SU-DHL-6 (cell line): ENCODE measurements at regions not wholly inside any gene's neighbourhood (a gene's known extent, or its start where the extent isn't known, plus 50 kb on each side); places are given as distances from the start of the nearest gene placed in this dataset.

ENCODE experiments used
- H2AFZ ChIP-seq: fragments of 200-600 bp; sonication (generic); 2 replicates; pipeline ENCODE4 v1.6.1; 2014; ENCODE audit warnings: low read depth, mild to moderate bottlenecking, moderate library complexity, mixed read lengths, antibody characterized with exemption, low read length; ENCODE audit not compliant: severe bottlenecking
- H3F3A ChIP-seq: fragments of 200-600 bp; shearing (Covaris generic); 2 replicates; pipeline ENCODE4 v1.6.0; 2016; ENCODE audit warnings: antibody characterized with exemption, mild to moderate bottlenecking; ENCODE audit not compliant: insufficient read depth
- H3K27ac ChIP-seq: fragments of 200-600 bp; sonication (generic); 2 replicates; pipeline ENCODE4 v1.5.1; 2016; ENCODE audit warnings: low read depth, mild to moderate bottlenecking, low read length, moderate library complexity, mixed read lengths
- H3K27me3 ChIP-seq: fragments of 200-600 bp; sonication (generic), shearing (Covaris generic); 2 replicates; pipeline ENCODE4 v1.6.0; 2014; ENCODE audit warnings: mild to moderate bottlenecking, low read length
- H3K36me3 ChIP-seq: fragments of 200-600 bp; sonication (generic); 2 replicates; pipeline ENCODE4 v1.6.1; 2014; ENCODE audit warnings: mild to moderate bottlenecking, low read length, mixed read lengths
- H3K4me2 ChIP-seq: fragments of 300-600, 200-600 bp; shearing (Covaris generic), sonication (generic); 2 replicates; pipeline ENCODE4 v1.6.0; 2014; ENCODE audit warnings: low read length, low read depth, mild to moderate bottlenecking; ENCODE audit not compliant: poor library complexity, severe bottlenecking
- H3K4me3 ChIP-seq: fragments of 200-600 bp; sonication (generic); 2 replicates; pipeline ENCODE4 v1.5.1; 2014; ENCODE audit warnings: antibody characterized with exemption, low read length, mild to moderate bottlenecking, mixed read lengths; ENCODE audit not compliant: insufficient read depth, poor library complexity, severe bottlenecking
- H3K79me2 ChIP-seq: fragments of 200-600 bp; sonication (generic); 2 replicates; pipeline ENCODE4 v1.6.1; 2014; ENCODE audit warnings: mild to moderate bottlenecking, low read length, moderate library complexity; ENCODE audit not compliant: insufficient read depth
- H3K9ac ChIP-seq: fragments of 200-600 bp; sonication (generic); 2 replicates; pipeline ENCODE4 v1.7.0; 2014; ENCODE audit warnings: mild to moderate bottlenecking, low read length
- H3K9me2 ChIP-seq: fragments of 200-600 bp; sonication (generic); replicated peaks from 2 replicates; pipeline ENCODE4 v1.6.1; 2014; ENCODE audit warnings: low read length; ENCODE audit not compliant: insufficient read depth
- H3K9me3 ChIP-seq: fragments of 200-600 bp; sonication (generic); 2 replicates; pipeline ENCODE4 v1.6.1; 2014; ENCODE audit warnings: low read length, mixed read lengths; ENCODE audit not compliant: insufficient read depth
- H4K20me1 ChIP-seq: fragments of 200-600 bp; sonication (generic); 2 replicates; pipeline ENCODE4 v1.6.1; 2014; ENCODE audit warnings: low read depth, mild to moderate bottlenecking, antibody characterized with exemption, low read length, moderate library complexity, mixed read lengths
- CTCF ChIP-seq: fragments of 200-600 bp; sonication (generic); IDR thresholded peaks from one replicate; pipeline ENCODE4 v1.5.1; 2017; ENCODE audit warnings: antibody characterized with exemption, mild to moderate bottlenecking, low read length, moderate library complexity; ENCODE audit not compliant: insufficient read depth, poor library complexity, severe bottlenecking
- EZH2phosphoT487 ChIP-seq: fragments of 200-600 bp; sonication (generic), shearing (Covaris generic); conservative IDR thresholded peaks from 2 replicates; pipeline ENCODE4 v1.6.1; 2018; ENCODE audit warnings: mild to moderate bottlenecking, antibody characterized with exemption, low read length, moderate library complexity, mixed read lengths

- Histone ChIP-seq H3K36me3 (no peaks in the 10 kb centered on the region), H3K27me3 (no peaks in the 10 kb centered on the region), H2AFZ (no peak overlapping the region), H3K27ac (no peak overlapping the region), H3K9me3 (no peaks in the 10 kb centered on the region), H3K79me2 (no peaks in the 10 kb centered on the region), H3K9ac (no peak overlapping the region), H3K4me2 (no peak overlapping the region), H3K4me3 (no peak overlapping the region), H3F3A (no peaks in the 10 kb centered on the region), H3K9me2 (0 out of 2 replicates have a peak, but pooled peaks cover 4% of the 10 kb centered on the region), H4K20me1 (no peaks in the 10 kb centered on the region)
- TF ChIP-seq CTCF = no peak
Measured at GRCh38 chr4:27271555-27271954, 410.9 kb downstream of the STIM2 start.

GRCh38 chr4:27272217-27272616, 411.6 kb downstream of the STIM2 start:
- no peaks in the 10 kb centered on the region for H3K9me3 ChIP-seq
- no peaks in the 10 kb centered on the region for H3F3A ChIP-seq
- H3K36me3 ChIP-seq = no peaks in the 10 kb centered on the region
- H2AFZ ChIP-seq = no peak overlapping the region
- no peak overlapping the region for H3K27ac ChIP-seq
- H3K4me2 ChIP-seq = no peak overlapping the region
- TF ChIP-seq EZH2phosphoT487 = no peak
- TF ChIP-seq CTCF = no peak
- no peaks in the 10 kb centered on the region for H3K27me3 ChIP-seq
- no peaks in the 10 kb centered on the region for H3K79me2 ChIP-seq
- no peak overlapping the region for H3K4me3 ChIP-seq
- H3K9ac ChIP-seq = no peak overlapping the region
- 0 out of 2 replicates have a peak, but pooled peaks cover 2% of the 10 kb centered on the region for H3K9me2 ChIP-seq
- H4K20me1 ChIP-seq = no peaks in the 10 kb centered on the region

- H3K9me2 ChIP-seq = no peaks in the 10 kb centered on the region
- TF ChIP-seq CTCF (no peak), EZH2phosphoT487 (no peak)
- H3K79me2 ChIP-seq = no peaks in the 10 kb centered on the region
- H3K27ac ChIP-seq = no peak overlapping the region
- no peaks in the 10 kb centered on the region for H3K9me3 ChIP-seq
- no peak overlapping the region for H2AFZ ChIP-seq
- H3F3A ChIP-seq = no peaks in the 10 kb centered on the region
- H3K9ac ChIP-seq = no peak overlapping the region
- no peak overlapping the region for H3K4me2 ChIP-seq
- H3K36me3 ChIP-seq = no peaks in the 10 kb centered on the region
- H4K20me1 ChIP-seq = no peaks in the 10 kb centered on the region
- no peaks in the 10 kb centered on the region for H3K27me3 ChIP-seq
- no peak overlapping the region for H3K4me3 ChIP-seq
Measured at GRCh38 chr4:27276307-27277073, 415.8 kb downstream of the STIM2 start.
